GM21717 (cell line): ENCODE measurements at regions not wholly inside any gene's neighbourhood (a gene's known extent, or its start where the extent isn't known, plus 50 kb on each side); places are given as distances from the start of the nearest gene placed in this dataset.

Experiments used
- ATAC-seq: cut with Tn5 transposase; IDR thresholded peaks from one replicate; pipeline ENCODE4 v1.9.1; 2021; ENCODE audit warnings: mild to moderate bottlenecking, moderate library complexity; ENCODE audit not compliant: unreplicated experiment

GRCh38 chr16:51407921-51408320 is 256.9 kb upstream of the SALL1 start:
- ATAC-seq = no peak

DNA sequence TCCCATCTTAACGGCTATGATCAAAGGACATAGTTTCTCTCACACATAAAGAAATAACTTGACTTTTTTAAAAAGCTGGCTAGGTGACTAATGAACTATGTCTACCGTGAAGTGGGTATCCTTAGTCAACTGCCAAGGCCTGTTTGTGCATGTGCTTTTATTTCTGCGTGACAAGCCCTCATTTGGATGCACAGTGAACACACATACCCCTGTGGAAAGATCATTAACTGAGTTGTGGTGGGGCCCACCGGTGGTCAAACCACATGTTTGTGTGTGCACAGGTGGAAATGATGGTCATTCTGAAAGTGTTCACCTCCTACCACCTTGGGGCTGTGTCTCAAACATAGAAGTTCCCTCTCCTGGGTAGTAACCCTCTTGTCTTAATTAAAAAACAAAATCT is 256.1 kb upstream of the SALL1 start:
- no peak for ATAC-seq

GRCh38 chr16:51405361-51405760 is 254.3 kb upstream of the SALL1 start:
- ATAC-seq = no peak

GRCh38 chr16:51404386-51404785 is 253.3 kb upstream of the SALL1 start:
- no peak for ATAC-seq

DNA sequence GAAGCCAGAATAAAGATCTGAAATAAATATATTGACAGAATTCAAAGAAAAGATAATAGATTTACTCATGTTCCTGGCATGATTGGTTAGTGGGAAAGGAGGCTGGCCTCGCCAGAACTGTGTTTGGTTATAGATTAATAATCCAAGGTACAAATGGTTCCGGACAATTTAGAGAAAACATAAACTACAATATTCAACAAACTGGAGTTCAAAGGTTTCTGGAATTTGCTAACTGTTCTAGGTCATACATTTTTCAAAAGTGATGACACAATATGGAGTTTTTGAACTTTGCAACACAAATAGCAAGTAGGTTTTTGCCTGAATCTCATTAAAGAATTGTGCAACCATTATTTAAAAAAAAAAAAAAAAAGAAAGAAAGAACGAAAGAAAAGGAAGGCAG is 251.7 kb upstream of the SALL1 start:
- no peak for ATAC-seq

GRCh38 chr16:51402298-51402697 is 251.2 kb upstream of the SALL1 start:
- no peak for ATAC-seq

DNA sequence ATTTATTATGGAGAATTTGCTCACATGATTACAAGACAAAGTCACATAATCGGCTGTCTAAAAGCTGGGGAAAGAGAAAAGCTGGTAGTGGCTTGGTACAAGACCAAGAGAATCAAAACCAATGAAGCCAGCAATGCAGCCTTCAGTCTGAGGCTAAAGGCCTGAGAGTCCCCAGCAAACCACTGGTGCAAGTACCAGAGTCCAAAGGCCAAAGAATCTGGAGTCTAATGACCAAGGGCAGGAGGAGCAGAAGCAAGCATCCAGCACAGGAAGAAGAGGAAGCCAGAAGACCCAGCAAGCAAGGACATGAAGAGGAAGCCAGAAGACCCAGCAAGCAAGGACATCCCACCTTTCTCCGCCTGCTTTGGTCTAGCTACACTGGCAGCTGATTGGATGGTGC is 250.6 kb upstream of the SALL1 start:
- ATAC-seq = no peak

GRCh38 chr16:51399908-51400670 is 249.0 kb upstream of the SALL1 start:
- ATAC-seq = no peak

DNA sequence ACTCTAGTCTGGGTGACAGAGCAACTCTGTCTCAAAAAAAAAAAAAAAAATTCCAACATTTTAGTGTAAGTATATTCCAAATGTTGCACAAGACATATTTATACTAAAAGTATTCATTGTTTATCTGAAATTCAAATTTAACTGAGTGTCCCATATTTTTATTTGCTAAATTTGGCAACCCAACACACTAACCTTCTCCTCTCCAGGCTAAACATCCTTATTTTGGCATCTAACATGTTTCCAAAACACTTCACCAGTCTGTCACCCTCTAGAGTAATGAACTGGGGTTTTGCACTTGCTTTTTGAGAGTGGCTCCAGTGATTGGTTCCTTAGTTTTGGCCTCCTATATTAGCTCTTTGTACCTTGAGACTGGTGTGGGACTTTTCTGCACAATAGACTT is 243.4 kb upstream of the SALL1 start:
- no peak for ATAC-seq

- ATAC-seq = no peak
These were observed 242.4 kb upstream of the SALL1 start for GRCh38 chr16:51393381-51394005.

- ATAC-seq = no peak
These were observed 241.6 kb upstream of the SALL1 start for GRCh38 chr16:51392521-51393187.

GRCh38 chr16:51391798-51392511 is 240.9 kb upstream of the SALL1 start:
- ATAC-seq = no peak

DNA sequence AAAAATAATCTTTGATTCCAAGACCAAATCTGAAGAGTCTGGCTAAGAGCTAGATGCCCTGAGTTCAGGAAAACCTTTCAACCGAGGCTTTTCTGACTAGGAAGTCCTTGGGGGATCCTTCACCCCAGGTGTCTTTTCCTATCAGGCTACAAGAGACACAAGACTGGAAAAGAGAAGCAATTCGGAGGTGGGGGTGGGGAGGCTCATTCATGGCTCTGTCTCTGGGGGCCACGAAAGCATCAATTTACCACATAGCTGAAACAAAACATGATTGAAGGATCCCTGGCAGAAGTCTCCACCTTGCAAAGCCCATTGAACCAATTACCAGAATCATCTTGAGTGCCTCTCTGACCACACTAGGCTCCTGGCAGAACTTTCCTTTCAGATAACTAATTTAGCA is 239.8 kb upstream of the SALL1 start:
- ATAC-seq = no peak

- ATAC-seq = no peak
These were observed 238.8 kb upstream of the SALL1 start for GRCh38 chr16:51389881-51390280.

GRCh38 chr16:51388516-51388951 is 237.5 kb upstream of the SALL1 start:
- ATAC-seq = no peak

GRCh38 chr16:51383909-51384308 is 232.8 kb upstream of the SALL1 start:
- ATAC-seq = no peak

DNA sequence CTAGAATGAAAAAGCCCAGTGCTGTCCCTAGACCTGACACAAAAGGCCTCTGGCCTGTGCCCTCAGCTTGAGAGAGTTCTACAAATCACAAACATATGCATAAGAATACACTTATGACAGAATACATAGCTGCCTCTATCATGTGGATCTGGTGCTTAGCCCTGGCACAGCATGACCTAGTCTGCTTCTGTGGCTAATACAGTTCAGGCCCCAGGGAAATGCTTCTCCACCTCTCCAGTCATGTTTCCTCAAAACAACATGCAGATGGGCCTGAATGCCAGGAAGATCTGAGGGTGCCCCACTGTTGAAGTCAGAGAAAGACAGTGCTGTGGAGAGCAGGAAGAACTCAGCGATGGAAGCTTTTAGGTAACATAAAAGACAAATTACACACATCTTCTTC is 231.9 kb upstream of the SALL1 start:
- ATAC-seq = no peak

GRCh38 chr16:51382211-51382610 is 231.1 kb upstream of the SALL1 start:
- ATAC-seq = no peak

DNA sequence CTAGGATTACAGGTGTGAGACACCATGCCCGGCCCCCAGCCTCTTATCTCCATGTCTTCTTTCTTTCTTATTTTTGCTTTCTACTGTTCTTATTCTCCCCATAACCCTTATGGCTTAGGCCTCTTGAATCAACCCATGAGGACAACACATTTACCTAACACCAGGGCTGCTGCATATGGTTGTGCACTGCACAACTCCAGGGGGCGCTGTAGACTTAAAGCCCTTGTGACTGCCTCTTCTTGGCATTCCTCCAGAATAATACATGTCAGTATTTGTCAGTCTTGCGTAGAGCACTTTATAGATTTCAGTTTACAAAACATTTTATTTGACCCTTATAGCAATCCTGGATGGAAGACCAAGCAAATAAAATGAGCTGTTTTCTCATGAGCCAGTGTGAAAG is 225.0 kb upstream of the SALL1 start:
- no peak for ATAC-seq

DNA sequence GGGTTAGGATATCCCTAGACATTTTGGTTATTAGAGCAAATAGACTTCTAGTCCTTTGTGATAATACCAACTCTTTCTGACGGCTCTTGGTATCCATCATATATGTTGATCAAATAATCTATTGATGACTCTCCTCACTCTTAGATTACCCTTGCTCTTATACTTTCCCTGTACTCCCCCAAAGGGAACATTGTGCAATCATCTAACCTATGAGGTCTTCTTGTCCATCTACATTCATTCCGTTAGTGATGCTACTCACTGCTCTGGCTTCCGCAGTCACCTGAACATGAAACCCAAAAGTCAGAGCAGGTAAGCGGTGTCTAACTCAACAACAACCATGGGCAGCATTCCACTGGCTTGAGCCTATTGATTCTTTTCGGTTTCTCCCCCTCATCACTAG is 223.7 kb upstream of the SALL1 start:
- no peak for ATAC-seq

GRCh38 chr16:51374346-51374745 is 223.3 kb upstream of the SALL1 start:
- ATAC-seq = no peak

GRCh38 chr16:51365715-51366114 is 214.6 kb upstream of the SALL1 start:
- ATAC-seq = no peak
